ENCODE measurements at regions not wholly inside any gene's neighbourhood (a gene's known extent, or its start where the extent isn't known, plus 50 kb on each side); places are given as distances from the start of the nearest gene placed in this dataset.

GRCh38 chr4:188532751-188533150, 393.5 kb downstream of the TRIML1 start:
- Histone ChIP-seq H4K20me1 (ENCODE audit: control insufficient read depth, insufficient read depth, low read depth, low read length) (no peaks in the 10 kb centered on the region), H3F3A (ENCODE audit: control insufficient read depth, insufficient read depth) (no peaks in the 10 kb centered on the region), H3K27ac (ENCODE audit: low read depth, low read length) (no peak overlapping the region), H3K4me1 (ENCODE audit: control insufficient read depth, low read length) (no peaks in the 10 kb centered on the region), H3K9me2 (replicated peaks; ENCODE audit: control insufficient read depth, low read length) (no peaks in the 10 kb centered on the region), H3K36me3 (ENCODE audit: control insufficient read depth, low read length) (no peaks in the 10 kb centered on the region), H3K9me3 (ENCODE audit: control insufficient read depth, insufficient read depth, low read length) (no peaks in the 10 kb centered on the region), H3K4me3 (ENCODE audit: low read length) (no peak overlapping the region), H3K4me2 (ENCODE audit: low read length) (no peak overlapping the region), H3K27me3 (ENCODE audit: control insufficient read depth, low read length) (no peaks in the 10 kb centered on the region), H3K79me2 (ENCODE audit: control insufficient read depth, low read length) (no peaks in the 10 kb centered on the region)
- TF ChIP-seq CTCF (IDR thresholded peaks at IDR 0.05; ENCODE audit: low read depth, low read length, poor library complexity, severe bottlenecking) (no peak), EZH2phosphoT487 (IDR thresholded peaks at IDR 0.05; ENCODE audit: borderline replicate concordance, low read length) (no peak)

GRCh38 chr4:188534297-188534696, 395.1 kb downstream of the TRIML1 start:
- H3K9me2 ChIP-seq (replicated peaks; ENCODE audit: control insufficient read depth, low read length): no peaks in the 10 kb centered on the region
- no peaks in the 10 kb centered on the region for H4K20me1 ChIP-seq (ENCODE audit: control insufficient read depth, insufficient read depth, low read depth, low read length)
- H3K27me3 ChIP-seq (ENCODE audit: control insufficient read depth, low read length): no peaks in the 10 kb centered on the region
- no peaks in the 10 kb centered on the region for H3F3A ChIP-seq (ENCODE audit: control insufficient read depth, insufficient read depth)
- no peaks in the 10 kb centered on the region for H3K9me3 ChIP-seq (ENCODE audit: control insufficient read depth, insufficient read depth, low read length)
- H3K4me2 ChIP-seq (ENCODE audit: low read length): no peak overlapping the region
- TF ChIP-seq CTCF (IDR thresholded peaks at IDR 0.05; ENCODE audit: low read depth, low read length, poor library complexity, severe bottlenecking) (no peak), EZH2phosphoT487 (IDR thresholded peaks at IDR 0.05; ENCODE audit: borderline replicate concordance, low read length) (no peak)
- H3K79me2 ChIP-seq (ENCODE audit: control insufficient read depth, low read length): no peaks in the 10 kb centered on the region
- H3K36me3 ChIP-seq (ENCODE audit: control insufficient read depth, low read length): no peaks in the 10 kb centered on the region
- no peak overlapping the region for H3K4me3 ChIP-seq (ENCODE audit: low read length)
- no peaks in the 10 kb centered on the region for H3K4me1 ChIP-seq (ENCODE audit: control insufficient read depth, low read length)
- no peak overlapping the region for H3K27ac ChIP-seq (ENCODE audit: low read depth, low read length)

- no peaks in the 10 kb centered on the region for H3K9me2 ChIP-seq (replicated peaks; ENCODE audit: control insufficient read depth, low read length)
- H3K79me2 ChIP-seq (ENCODE audit: control insufficient read depth, low read length): no peaks in the 10 kb centered on the region
- H3K27me3 ChIP-seq (ENCODE audit: control insufficient read depth, low read length): no peaks in the 10 kb centered on the region
- no peaks in the 10 kb centered on the region for H4K20me1 ChIP-seq (ENCODE audit: control insufficient read depth, insufficient read depth, low read depth, low read length)
- H3K4me2 ChIP-seq (ENCODE audit: low read length): no peak overlapping the region
- no peaks in the 10 kb centered on the region for H3K9me3 ChIP-seq (ENCODE audit: control insufficient read depth, insufficient read depth, low read length)
- no peaks in the 10 kb centered on the region for H3K36me3 ChIP-seq (ENCODE audit: control insufficient read depth, low read length)
- no peak overlapping the region for H3K27ac ChIP-seq (ENCODE audit: low read depth, low read length)
- TF ChIP-seq EZH2phosphoT487 (IDR thresholded peaks at IDR 0.05; ENCODE audit: borderline replicate concordance, low read length): no peak
- no peak for TF ChIP-seq CTCF (IDR thresholded peaks at IDR 0.05; ENCODE audit: low read depth, low read length, poor library complexity, severe bottlenecking)
- no peak overlapping the region for H3K4me3 ChIP-seq (ENCODE audit: low read length)
- H3F3A ChIP-seq (ENCODE audit: control insufficient read depth, insufficient read depth): no peaks in the 10 kb centered on the region
- no peaks in the 10 kb centered on the region for H3K4me1 ChIP-seq (ENCODE audit: control insufficient read depth, low read length)
Observed at GRCh38 chr4:188534917-188535316, 395.7 kb downstream of the TRIML1 start.

GRCh38 chr4:188536826-188537225, 397.6 kb downstream of the TRIML1 start:
- Histone ChIP-seq H3K27ac (ENCODE audit: low read depth, low read length) (no peak overlapping the region), H3K9me3 (ENCODE audit: control insufficient read depth, insufficient read depth, low read length) (no peaks in the 10 kb centered on the region), H3F3A (ENCODE audit: control insufficient read depth, insufficient read depth) (no peaks in the 10 kb centered on the region), H3K79me2 (ENCODE audit: control insufficient read depth, low read length) (no peaks in the 10 kb centered on the region), H3K36me3 (ENCODE audit: control insufficient read depth, low read length) (no peaks in the 10 kb centered on the region), H3K4me2 (ENCODE audit: low read length) (no peak overlapping the region), H3K9me2 (replicated peaks; ENCODE audit: control insufficient read depth, low read length) (no peaks in the 10 kb centered on the region), H3K4me3 (ENCODE audit: low read length) (no peak overlapping the region), H3K4me1 (ENCODE audit: control insufficient read depth, low read length) (no peaks in the 10 kb centered on the region), H3K27me3 (ENCODE audit: control insufficient read depth, low read length) (no peaks in the 10 kb centered on the region), H4K20me1 (ENCODE audit: control insufficient read depth, insufficient read depth, low read depth, low read length) (no peaks in the 10 kb centered on the region)
- TF ChIP-seq CTCF (IDR thresholded peaks at IDR 0.05; ENCODE audit: low read depth, low read length, poor library complexity, severe bottlenecking) (no peak), EZH2phosphoT487 (IDR thresholded peaks at IDR 0.05; ENCODE audit: borderline replicate concordance, low read length) (no peak)

Measured in DOHH2 (cell line).